GM21367 (cell line): ENCODE measurements at regions not wholly inside any gene's neighbourhood (a gene's known extent, or its start where the extent isn't known, plus 50 kb on each side); places are given as distances from the start of the nearest gene placed in this dataset.
"Not testable (repeated sequence)": the region's sequence is repeated elsewhere in the genome, so short reads cannot be mapped to it uniquely, and the experiment has no call there.

ENCODE experiments used
- ATAC-seq: cut with Tn5 transposase; IDR thresholded peaks from one replicate; pipeline ENCODE4 v1.9.1; 2021; ENCODE audit not compliant: unreplicated experiment

DNA sequence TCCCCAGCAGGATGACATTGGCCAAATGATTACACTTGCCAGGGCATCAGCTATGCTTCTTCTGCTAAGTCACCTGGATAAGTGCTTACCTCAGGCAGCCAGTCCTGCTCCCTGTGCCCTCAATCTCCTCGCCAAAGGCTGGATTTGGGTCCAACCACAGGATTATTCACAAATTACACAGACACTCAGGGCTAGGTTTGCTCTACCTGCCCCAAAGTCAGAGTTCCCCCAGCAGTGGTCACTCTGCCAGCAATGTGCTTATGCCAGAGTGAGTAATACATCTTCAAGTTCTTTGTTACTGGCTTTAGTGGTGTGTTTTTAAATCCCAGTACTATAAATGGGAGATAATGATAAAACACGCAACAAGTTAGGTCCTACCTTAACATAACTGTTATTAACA is 189.7 kb upstream of the SEMA3D start:
- no peak for ATAC-seq

DNA sequence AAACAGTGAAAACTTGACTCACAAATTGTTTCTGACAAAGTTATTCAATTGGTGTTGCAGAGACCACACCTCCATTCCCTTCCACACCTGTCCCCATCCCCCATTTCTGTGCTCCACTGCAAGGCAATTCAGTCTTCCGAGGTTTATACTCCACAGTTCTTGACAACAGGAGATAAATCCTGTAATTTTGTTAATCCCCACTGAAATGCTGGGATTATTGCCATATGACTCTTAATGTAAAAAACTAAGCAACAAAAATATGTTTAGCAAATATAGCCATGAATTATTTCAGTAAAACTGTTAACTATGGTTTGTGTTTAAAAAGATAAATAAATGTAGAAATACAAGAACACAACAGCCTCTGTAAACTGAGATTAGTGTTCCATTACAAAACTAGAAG is 170.1 kb upstream of the SEMA3D start:
- ATAC-seq = no peak

DNA sequence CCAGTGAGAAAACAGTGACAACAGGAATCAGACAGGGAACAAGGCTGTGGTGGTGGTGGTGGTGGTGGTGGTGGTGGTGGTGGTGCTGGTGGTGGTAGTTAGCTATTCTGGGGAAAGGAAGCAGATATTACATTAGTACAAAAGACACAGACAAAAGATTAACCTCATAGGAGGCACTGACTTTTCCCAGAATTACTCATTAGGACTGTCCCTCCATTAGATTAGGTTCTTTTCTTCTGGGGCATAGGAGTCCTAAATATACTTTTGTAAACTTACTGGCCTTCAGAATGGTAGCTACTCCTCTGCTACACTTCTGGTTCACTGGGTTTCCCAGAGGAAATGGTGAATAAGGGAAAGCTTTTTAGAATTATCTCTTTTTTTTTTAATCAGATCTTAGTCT is 156.6 kb upstream of the SEMA3D start:
- ATAC-seq = no peak

DNA sequence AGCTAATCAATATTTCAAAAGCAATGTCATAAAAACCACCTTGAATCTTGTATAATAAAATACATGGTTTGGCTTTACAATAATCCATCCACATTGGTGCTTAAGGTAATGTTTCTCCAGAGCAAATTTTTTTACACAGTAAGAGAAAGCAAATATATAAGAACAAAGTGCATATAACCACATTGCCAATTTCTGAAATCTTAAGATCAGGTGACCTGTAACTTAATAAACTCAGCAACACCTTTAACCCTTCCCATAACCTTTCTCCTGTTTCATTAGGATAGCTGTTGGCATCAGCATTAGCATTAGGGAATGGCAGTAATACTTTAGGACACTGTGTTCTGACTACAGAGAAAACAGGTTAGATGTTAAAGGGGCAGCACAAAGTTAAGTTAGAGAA is 155.9 kb upstream of the SEMA3D start:
- ATAC-seq = no peak

DNA sequence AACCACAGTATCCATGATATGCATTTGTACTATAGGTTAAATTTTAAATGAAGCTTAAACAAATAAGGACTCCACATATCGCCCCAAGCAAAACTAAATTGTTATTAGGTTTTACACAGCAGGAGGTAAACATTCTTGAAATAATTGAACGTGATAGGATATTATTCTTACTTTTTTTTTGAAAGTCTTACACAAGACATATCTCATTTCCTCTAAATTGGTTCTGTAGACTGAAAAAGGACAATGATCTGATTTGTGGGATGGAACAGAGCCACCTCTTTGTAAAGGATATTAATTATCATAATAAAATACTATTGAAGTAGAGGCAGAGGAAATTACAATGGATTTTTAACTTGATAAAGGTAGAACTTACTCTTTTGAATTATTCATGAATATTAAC is 155.1 kb upstream of the SEMA3D start:
- ATAC-seq = no peak

DNA sequence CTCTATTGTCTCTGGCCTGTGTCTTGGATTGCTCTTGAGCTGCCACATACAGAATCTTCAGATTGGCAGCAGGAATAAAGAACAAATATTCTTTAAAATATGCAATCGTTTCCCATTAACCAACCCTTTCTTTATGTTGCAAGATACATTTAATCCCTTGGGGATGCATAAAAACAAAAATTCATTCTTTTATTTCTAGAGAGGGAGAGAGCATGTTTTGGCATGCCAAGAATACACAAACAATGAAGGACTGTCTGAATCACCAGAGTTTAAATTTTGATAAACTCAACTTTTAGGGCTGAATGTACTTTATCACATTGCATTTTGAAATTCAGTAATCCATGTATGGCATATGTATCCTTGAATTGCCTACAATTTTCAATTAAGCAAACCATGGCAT is 154.3 kb upstream of the SEMA3D start:
- ATAC-seq = no peak

DNA sequence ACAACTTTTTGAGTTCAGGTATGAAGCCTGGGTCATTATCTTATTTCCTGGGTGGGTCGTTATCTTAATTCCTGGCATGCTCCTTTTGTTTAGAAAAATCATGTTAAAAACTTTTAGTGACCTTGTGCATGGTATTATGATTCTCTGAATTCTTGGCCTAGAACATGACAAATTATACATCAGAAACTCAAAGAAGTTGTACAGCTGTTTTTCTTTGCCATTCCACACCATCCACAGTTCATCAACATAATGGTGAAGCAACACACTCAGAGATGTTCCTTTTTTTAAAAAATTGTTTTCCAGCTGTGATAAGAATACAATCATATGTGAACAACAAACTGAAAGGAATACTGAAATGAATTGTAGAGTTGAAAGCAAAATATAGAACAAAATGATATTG is 149.2 kb upstream of the SEMA3D start:
- no peak for ATAC-seq

DNA sequence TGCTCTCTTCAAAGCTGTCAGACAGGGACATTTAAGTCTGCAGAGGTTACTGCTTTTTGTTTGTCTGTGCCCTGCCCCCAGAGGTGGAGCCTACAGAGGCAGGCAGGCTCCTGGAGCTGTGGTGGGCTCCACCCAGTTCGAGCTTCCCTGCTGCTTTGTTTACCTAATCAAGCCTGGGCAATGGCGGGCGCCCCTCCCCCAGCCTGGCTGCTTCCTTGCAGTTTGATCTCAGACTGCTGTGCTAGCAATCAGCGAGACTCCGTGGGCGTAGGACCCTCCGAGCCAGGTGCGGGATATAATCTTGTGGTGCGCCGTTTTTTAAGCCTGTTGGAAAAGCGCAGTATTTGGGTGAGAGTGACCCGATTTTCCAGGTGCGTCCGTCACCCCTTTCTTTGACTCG is 148.3 kb upstream of the SEMA3D start:
- not testable (repeated sequence) for ATAC-seq

DNA sequence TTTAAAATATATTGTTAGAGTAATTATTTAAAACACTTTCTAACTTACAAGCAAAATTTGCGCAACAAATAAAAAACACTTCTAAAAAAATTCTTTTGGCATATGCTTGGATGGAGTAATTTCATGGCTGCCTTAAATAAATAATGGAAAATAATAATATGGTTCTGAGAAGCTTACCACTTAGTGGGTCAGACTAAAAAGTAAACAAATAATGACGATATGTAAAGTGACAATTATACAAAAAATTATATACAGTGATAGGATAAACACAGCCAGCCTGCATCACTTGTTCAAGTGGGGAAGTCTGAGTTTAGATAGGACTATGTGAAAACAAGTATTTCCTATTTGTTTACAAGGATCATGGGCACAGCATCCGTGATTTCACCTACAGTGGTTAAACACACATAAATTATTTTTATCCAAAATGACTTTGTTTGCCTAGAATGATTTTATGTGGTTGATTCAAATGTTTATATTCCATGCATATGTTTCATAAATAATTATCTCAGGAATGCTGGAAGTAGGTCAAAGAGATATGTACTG is 141.7 kb upstream of the SEMA3D start:
- no peak for ATAC-seq

DNA sequence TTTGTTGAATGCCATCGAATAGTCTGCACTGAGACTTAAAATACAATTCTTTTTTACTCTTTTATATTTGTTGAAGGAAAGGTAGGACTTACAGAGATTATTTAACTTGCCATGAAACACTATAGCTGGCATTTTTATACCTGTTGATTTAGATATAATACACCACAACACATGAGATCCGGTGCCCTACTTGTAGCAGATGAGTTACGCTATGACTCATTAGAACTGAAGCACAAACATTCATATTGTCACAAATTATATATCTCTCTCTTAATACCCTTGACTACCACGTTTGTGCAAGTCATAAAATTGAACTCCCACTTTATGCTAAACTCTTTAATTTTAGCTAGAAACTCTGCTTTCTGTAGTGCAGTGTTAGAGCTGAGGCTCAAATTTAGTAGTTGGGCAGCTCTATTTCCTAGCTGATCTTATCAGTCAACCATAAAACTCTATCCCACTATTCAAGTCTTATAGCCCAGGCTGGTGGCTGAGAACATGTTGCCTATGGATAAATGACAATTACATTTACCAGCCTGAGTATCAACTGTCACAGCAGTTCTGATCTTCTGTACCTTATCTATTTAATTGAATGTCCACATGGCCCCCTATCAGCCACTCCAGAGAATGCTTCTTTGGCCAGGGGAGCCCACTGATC is 137.4 kb upstream of the SEMA3D start:
- ATAC-seq = no peak

DNA sequence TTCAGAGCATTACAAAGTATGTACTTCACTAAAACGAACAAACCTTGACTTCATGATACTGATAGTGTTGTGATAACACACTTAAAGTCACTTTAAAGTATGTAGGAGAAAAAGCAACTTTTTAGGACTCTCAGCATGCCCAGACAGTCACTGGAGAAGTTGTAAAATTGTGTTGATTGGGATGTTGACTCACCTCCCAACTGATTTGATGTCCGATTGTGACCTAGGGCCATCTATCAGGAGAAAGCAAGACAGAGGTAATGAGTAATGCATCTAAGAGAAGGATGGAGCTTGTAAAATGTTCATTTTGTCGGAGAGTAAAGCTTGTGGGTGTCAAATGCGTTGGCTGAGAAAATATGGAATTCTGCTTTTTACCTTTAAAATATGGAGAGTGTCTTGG is 135.4 kb upstream of the SEMA3D start:
- ATAC-seq = no peak

DNA sequence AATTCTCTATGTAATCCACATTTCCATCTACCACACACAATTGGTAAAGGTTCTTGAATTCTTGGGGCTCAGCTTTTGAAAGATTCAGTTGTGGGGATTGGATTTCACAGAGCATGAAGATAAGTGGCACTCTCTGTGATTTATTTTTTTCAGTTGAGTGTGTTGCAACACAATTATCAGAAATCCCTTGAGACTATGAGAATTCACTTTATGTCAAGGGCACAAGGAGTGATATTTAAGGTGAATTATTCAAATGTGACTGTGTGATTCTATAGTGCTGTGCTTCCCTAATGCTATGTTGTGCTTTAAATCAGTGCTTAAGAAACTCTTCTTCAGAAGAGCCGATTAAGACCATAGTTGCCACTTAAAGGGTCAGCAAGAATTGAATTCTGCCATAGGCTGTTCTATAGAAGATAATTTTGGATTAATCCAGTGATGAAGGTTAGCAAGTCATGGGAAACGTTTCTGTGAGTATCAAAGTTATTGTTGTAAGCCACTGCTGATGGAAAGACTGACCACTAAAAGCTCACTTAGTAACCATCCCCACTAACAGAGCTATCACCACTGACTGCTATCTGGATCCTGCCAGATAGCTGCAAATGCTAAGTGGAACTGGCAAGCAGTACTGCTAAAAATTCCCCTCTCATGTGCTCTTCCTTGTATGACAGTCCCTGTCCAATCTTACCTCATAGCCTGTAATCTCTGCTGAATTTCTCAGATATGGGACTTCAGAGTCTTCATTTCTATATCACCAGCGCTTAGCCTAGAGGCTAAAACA is 134.0 kb upstream of the SEMA3D start:
- ATAC-seq = no peak

DNA sequence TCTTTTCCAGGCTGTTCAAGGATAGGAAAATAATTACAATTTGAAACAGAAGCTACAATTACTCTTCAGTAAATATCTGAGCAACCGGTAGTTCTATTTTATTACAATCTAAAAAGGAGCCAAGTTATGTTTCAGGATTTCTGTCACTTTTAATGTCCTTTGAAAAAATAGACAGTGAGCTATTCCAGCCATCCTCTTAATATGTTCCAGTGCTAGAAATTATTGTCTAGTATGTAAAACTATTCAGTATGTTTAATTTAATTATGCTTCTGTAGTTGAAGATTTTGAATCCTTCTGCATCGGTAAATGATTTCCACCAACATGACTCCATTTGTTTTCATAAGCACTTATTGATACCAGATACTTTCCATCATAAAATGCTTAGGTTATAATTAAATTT is 129.6 kb upstream of the SEMA3D start:
- ATAC-seq = no peak

DNA sequence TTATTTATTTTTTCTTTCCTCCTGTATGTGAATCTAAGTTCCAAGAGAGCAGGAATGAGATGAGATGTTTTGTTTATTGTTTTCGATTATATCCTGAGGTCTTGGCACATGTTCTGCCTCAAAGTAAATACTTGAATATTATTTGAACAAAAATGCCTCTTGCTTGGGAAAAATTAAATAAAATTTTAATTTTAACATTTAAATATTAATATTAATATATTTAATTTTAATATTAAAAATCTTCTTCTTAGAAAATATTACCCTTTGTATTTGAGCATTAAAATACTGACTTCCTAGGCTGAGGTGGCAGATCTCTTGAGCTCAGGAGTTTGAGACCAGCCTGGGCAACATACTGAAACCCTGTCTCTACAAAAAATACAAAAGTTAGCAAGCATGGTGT is 123.4 kb upstream of the SEMA3D start:
- no peak for ATAC-seq

DNA sequence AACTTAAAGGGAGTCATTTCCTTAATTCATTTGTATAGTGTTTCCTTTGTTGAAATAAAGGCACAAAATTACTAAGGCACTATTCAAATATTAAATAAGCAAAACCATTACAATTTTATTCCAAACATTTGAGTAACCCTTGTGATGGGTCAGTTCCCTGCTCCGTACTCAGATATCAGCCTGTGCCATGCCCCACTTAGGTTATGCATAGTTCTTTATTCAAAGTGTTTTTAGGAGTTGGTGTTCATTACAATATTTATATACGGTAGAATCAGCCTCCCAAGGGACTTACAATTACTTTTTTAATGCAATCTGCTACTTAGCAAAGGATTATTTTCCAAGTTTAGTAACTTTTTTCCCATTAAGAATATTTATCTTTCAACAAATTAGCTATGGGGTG is 119.3 kb upstream of the SEMA3D start:
- no peak for ATAC-seq

DNA sequence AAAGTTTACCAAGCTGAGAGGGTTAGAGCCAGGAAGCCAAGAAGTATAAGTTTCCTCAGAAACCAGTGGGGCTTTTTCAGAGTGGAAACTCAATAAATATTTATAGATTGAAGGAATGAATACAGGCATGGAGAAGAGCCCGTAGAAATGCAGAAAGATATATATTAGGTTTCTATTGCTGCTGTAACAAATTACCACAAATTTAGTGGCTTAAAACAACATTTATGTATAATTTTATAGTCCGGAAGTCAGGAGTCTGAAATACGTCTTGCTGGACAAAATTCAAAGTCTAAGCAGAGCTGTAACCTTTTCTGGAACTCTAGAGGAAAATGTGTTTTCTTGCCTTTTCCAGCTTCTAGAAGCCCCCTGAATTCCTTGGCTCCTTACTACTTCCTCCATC is 107.3 kb upstream of the SEMA3D start:
- ATAC-seq = no peak

DNA sequence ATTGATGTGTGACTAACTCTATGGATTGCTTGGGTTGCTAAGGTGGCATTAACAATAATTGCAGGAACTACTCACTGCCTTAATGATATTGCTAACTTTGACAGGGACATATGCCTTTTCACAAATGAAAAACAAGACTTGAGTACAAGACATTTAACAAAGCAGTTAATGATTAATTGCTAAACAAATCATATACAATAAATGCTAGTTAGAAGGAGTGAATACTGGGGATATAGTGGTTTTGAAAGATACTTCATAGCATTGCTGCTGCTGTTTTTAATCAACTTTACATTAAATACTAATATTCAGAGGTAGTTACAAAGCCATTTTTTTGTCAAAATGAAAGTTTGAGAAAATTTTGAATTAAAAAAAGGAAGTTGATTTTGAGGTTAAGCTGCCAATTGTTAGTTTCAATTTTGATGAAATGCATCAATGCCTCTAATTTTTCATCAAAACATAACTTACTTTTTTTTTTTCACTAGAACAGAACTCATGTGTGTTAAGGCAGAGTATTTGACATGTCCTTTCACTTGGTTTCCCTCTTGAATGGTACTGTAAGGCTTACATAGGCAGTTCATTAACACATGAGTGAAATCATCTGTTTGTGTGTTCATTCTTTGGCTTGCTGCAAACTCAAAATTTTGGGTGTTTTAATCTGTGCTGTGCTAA is 106.2 kb upstream of the SEMA3D start:
- ATAC-seq = no peak

DNA sequence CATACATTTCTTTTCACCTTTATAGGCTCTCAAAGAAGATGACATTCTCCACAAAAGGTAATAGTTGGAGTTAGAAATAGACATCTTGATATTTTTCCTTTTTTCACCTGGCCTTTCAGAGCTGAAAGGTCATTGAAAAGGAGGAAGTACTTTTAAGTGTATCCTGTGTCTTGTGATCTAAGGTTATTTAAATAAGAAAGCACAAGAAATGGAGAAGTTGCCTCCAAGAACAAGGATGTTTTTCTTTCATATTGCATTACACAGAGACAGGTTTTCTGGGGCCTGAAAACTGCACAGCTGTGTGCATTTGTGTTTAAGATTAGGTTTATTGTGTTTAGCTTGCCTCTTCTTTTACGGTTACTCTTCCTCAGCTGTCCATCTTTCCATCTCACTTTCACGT is 103.4 kb upstream of the SEMA3D start:
- ATAC-seq = peak; percentile 36

DNA sequence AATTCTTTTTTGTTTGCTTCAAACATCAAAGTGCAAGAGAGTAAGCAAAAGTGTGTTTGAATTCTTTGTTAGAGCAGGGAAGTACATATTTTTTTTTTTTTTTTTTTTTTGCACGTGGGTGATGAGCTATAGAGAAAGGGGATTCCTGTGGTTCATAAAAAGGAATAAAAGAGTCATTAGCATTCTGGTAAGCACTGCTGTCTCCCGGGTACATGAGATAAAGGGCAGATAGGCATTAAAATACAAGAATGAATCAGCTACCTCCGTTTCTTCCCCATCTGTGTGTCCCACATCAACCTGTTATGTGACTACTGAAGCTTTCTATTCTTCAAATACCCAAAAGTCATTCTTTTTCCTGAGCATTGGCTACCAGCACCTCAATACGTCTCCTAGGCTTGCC is 102.4 kb upstream of the SEMA3D start:
- ATAC-seq = no peak

DNA sequence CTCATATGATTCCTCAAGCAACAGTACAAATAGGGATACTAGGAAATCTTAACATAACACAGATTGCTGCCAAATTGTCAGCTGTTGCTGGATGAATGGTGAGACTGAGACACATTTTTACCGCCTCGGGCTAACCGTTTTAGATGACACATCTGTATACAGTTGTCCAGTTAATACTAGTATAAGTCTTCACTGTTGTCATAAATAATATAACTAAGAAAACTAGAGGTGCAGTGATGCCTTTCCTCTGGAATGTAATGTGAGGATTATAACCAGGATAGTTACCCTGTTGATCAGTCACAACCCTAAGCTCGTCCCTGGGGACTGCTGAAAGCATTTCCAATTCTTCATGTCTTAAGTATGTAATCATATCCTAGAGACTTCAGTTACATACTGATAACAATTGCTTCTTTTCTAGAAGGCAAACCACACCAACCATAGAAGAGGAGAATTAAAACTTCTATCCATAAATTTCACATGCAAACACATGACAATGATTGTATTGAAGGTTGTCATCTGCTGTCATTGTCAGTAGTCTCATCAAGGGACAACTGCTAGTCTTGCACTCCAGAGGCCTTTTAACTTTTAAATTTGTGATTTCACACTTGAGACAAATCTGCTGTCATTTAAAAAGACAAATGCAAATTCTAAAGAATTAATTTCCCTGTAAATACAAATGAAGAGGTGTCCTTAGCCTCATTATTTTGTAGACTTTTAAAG is 100.4 kb upstream of the SEMA3D start:
- no peak for ATAC-seq

DNA sequence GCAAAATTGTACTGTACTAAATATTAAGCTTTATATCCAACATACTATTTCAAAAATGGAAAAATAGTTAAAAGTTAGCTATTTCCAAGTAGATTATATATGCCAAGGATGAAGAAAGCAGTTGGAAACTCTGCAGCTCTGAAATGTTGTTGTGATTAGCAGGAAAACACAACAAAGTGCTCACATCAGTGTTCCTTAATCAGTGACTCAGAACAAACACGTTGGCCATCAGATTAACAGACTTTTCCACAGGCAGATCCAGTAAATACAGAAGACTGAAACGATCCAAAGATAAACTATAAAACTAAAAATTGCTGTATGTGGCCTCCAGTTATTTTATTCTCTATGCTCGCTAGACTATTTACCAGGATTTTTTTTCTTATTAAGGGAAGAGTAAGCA is 99.6 kb upstream of the SEMA3D start:
- no peak for ATAC-seq
